ENCODE measurements at regions not wholly inside any gene's neighbourhood (a gene's known extent, or its start where the extent isn't known, plus 50 kb on each side); places are given as distances from the start of the nearest gene placed in this dataset.

DNA sequence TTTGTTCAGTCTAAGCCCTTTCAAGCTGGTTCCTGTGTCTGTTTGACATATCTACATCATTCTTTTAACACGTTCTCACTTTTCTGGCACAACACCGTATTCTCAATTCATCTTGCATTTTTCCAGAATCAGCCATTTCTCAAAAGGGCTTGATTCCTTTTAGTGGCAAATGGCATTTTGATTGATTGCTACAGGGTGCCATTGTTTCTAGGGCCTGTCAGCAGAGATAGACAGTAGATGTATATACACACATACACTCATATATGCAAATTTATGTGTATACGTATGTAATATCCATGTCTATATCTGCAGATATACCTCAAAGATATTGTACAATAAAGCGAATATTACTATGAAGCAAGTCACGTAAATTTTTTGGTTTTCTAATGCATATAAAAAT is 367.9 kb upstream of the TNP1 start:
- DNase-seq (ENCODE audit: low spot score), result no peak

- no peak for DNase-seq (ENCODE audit: low spot score)
Measured at GRCh38 chr2:217225596-217225995, 365.7 kb upstream of the TNP1 start.

- no peak for DNase-seq (ENCODE audit: low spot score)
Measured at GRCh38 chr2:217223222-217223930, 363.5 kb upstream of the TNP1 start.

DNA sequence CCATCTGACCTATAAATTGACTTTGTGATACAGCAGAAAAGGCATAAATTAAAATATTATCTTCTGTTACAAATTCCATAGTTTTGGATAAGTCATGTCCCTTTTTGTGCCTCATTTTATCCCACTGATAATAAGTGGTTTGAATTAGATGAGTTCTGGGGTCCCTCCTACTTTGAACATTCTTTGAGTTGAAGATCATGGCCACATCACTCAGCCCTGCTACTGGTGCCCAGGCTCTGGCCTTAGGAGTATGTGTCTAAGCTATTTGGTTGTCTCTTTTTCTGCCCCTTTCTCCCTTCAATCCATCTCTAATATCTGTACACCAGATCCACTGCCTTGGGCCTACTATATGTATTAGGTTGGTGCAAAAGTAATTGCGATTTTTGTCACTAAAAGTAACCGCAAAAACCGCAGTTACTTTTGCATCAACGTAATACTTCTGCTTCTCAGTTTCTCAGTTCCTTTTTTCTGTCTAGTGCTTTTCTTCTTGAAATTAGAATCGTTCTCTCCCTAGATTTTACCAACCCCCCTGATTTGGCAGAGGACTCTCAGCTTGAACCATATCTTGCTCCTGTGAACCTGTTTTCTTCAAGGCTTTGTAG is 362.5 kb upstream of the TNP1 start:
- no peak for DNase-seq (ENCODE audit: low spot score)

DNA sequence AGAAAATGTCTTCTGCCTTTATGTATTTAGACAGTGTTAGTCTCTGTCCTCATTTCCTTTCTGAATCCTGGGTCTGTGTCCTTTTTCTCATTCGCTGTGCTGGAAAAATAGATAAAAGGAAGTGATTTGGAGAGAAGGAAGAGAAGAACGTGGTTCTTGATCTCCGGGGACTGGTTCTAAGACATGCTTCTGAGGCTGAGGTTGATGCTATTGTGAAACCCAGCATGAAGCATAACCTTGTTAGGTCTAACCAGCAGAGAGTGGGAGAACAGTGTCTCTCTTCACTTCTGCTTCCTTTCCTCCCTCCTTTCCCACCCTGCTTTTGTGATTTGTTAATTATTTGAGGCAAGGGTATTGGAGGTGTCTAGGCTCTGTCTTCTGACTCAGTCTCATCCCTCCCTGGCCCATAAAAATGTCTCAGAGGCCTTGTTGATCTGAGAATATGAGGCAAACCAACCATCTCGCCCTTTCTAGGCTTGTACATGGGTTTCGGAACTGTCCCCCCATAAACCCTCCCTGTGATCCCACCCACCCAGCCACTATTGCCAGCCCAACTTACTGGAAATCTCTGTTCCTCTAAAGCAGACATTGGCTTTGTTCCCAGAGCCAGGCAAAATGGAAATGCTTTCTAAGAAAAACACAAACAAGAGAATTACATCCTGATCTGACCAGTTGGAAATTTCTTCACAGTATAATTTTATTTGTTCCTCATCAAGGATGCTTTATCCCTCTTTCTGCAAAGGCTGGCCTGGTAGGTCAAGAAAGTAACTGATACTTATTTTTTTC is 360.6 kb upstream of the TNP1 start:
- no peak for DNase-seq (ENCODE audit: low spot score)

DNA sequence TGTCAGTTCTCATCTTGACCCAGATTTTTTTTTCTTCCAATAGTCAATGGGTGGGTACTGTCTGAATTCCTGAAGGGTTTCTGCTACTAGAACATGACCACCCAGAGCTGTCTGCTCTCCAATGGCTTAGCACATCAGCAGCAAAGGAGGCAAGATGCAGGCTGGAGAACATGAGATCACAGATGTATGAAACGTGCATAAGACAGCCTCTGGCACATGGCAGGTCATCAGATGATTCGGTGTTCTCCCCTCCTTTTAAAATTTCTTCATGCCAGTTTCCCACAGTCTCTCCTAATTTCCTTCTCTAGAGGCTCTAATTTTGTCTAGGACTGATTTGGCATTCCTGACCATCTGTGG is 359.3 kb upstream of the TNP1 start:
- DNase-seq (ENCODE audit: low spot score), result no peak

DNA sequence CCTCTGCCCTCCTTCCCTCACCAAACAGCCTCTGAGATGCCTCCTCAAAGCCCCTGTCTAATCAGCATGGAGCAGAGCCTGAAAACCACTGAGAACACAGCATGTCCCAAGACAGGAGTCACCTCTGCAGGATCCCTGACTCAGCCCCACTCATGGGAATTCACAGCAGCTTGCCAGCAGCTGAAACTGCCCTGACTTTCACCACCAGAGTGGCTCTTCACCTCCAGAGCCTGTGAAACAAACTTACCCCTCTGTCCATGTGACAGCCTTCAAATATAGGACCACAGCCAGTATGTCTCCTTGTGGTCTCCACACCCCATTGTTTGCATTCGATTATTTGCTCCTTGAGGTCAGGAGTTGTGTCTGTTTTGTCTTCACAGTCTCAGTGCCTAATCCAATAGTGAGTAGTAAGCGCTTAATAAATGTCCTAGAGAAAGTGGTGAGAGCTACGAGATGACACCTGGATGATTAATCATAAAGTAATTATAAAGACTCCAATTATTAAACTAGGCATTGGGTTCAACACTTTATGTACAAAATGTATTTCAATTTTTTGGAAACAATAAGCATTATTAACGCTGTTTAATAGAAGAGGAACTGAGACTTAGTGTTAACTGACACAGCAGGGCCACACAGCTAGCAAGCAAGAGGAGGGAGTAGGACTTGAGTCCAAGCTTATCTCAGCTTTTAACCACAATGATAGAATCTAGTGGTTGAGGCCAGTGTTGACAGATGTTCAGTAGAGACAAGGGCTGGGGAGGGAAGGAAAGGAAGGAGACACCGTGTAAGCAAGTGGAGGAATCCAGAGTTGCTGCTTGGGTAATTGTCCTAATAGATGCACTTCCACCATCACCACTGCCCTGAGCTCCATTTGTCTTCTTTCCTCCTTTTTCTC is 358.7 kb upstream of the TNP1 start:
- no peak for DNase-seq (ENCODE audit: low spot score)

- no peak for DNase-seq (ENCODE audit: low spot score)
Measured at GRCh38 chr2:217216982-217217381, 357.1 kb upstream of the TNP1 start.

- DNase-seq (ENCODE audit: low spot score), result no peak
Measured at GRCh38 chr2:217216316-217216715, 356.5 kb upstream of the TNP1 start.

GRCh38 chr2:217215877-217216276 is 356.0 kb upstream of the TNP1 start:
- DNase-seq (ENCODE audit: low spot score), result no peak

GRCh38 chr2:217208867-217209266 is 349.0 kb upstream of the TNP1 start:
- DNase-seq (ENCODE audit: low spot score), result no peak

GRCh38 chr2:217207699-217208010 is 347.8 kb upstream of the TNP1 start:
- DNase-seq (ENCODE audit: low spot score), result no peak

DNA sequence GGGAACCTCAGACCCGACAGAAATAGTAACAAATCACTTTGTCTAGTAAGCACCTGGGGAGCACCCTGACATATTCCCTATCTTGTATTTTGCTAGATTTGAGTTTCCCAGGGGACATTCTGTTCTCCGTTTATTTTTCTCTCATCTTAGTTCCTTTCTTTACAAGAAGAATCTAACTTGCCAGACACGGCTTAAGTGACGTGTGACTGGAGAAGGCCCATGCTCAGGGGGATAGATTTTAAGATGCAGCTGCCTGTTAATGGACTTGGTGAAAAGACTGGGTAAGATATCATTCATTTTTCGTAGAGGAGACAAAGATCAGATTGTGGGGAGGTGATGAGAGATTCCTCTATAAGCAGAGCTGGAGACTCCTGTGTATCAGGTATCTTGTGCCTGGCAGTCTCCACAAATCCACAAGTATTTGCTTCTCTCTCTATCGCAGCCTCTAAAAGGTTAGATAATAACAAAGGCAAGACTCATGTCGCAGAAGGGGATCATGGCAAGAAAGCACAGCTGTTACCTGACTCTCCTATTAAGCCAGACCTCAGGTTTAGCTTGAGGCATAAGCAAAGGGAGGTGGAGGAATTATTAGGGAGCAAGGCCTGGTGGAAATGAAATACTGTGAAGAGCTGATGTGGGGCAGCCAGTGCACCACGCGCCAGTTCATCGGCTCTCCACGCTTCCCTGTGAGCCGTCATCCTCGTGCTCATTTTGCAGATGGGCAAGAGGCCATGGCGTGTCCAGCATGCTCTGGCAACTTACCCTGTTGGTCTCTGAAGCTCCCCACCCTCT is 347.2 kb upstream of the TNP1 start:
- no peak for DNase-seq (ENCODE audit: low spot score)

GRCh38 chr2:217206016-217206725 is 346.3 kb upstream of the TNP1 start:
- DNase-seq (ENCODE audit: low spot score), result no peak

DNA sequence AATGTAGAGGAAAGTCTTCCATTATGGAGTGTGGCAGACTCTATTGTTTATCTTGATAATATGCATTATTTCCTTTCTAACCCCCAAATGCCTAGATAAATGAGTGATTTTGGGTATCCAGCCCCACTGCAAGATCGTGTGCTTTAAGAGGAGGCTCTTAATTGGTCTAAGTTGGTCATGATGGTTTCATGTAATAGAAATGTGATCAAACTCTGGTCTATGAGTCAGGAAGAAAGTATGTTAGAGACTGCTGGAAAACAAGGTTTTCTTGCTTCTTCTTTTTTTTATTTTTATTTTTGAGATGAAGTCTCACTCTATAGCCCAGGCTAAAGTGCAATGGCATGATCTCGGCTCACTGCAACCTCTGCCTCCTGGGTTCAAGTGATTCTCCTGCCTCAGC is 344.5 kb upstream of the TNP1 start:
- DNase-seq (ENCODE audit: low spot score), result no peak

- no peak for DNase-seq (ENCODE audit: low spot score)
Measured at GRCh38 chr2:217203086-217203485, 343.2 kb upstream of the TNP1 start.

DNA sequence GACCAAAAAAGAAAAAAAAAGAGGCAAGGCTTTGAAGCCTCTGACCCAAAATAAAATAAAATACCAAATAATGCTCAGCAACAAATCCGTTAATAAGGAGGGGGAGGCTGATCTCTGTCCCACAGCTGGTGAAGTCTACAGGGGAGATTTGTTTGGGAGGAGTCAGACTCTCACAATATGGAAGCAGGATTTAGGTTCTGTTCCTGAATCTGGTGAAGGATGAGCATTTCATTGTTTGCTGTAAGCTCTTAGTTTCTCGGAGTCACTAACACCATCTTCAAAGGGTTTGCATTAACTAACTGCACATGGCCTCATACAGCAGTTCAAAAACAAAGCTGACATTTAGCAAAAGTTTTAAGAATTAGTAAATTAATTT is 339.4 kb upstream of the TNP1 start:
- DNase-seq (ENCODE audit: low spot score), result no peak

DNA sequence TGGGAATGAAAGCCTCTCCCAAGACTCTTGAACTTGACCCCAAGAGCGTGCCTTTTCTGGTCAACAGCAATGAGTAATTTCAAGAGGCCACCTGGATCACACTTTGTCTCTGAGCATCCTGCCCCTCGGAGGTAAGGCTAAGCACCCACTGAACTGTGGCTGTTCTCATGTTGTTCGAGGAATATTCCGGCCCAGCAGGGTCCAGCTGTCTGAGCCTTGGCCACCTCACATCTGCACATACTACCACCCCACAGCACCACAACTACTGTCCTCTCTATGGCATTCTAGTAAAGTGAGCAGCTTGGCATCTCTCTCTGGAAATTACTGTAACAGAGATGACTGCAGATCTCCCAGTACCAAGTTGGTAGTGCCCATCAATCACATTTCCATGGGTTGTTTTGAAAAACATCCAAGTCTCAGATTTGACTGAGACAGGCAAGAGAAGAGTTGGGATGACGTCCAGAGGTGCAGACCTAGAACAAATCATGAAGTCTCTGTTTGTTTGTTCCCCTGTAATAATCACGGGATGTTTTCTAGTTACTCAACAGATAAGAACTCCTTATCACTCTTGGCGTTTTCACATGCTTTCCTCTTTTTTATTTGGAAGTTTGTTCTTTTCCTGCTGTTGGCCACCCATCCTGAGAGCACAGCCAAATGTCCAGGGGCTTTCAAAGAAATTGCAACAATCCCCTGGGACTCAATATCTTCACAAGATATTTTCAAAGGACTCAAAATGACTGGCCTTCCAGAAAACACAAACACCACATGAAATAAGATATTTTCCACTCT is 336.0 kb upstream of the TNP1 start:
- no peak for DNase-seq (ENCODE audit: low spot score)

DNA sequence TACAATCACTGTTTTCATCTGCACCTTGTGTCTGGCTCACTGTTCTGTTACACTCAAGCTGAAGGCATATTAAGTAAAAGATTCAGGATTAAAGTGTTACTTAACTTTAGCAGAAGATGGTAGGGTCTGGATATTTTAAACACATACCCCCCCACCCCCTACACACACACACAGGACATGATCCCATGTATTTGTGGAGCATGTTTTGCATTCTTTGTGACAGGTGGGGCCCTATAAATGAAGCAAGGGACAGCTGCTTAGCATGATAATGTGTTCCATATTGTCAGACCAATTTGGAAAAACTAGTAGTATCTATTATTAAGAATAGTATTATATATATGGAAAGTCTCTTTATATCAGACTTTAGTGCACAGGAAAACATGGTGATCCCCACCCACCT is 335.2 kb upstream of the TNP1 start:
- no peak for DNase-seq (ENCODE audit: low spot score)
